ENCODE measurements at regions not wholly inside any gene's neighbourhood (a gene's known extent, or its start where the extent isn't known, plus 50 kb on each side); places are given as distances from the start of the nearest gene placed in this dataset.
"Not testable (repeated sequence)": the region's sequence is repeated elsewhere in the genome, so short reads cannot be mapped to it uniquely, and the experiment has no call there.

DNA sequence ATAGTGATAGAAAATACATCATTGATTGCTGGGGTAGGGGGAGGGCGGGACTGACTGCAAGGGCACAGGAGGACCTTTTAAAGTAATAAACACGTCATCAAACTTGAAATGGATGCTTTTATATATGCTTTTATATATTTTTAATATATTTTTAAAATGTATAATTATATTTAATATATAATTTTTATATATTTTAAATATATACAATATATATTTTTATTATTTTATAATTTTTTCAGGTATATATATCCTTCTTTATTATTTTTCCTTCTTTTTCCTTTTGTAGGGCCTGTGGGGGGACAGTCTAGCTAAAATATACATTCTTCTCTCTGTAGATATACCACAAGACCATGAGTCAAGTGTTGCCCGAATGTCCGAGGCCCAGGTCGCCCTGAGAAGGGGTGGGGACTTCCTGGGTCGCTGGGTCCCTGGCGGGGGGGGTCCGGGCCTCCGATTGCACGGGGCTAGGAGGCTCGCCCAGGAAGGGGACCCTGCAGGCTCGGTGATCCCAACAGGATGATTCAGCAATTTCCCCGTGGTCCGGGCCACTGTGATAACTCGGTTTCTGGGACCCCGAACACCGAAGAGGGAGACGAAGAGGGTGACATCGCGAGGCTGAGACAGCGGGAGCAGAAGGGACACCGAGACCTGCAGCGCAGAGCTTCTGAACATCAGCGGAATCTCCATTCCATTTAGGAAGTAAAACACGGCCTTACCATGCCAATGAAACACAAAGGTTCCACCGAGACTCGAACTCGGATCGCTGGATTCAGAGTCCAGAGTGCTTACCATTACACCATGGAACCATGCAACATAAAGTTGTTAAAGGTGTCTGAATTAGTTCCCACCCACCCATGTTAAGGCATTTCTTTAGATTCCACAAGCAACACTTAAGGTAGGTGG, 112.5 kb upstream of the NBPF11 start:
- peaks cover 0 to 20% (median 4%) of the 10 kb centered on the region in 4 donors for H3K27me3 ChIP-seq
- peak overlapping the region in 1 of 4 donors; percentile 64 for H3K27ac ChIP-seq (replicated peaks in 1 of 4)
- no peak for DNase-seq (ENCODE audit: extremely low spot score)
- intact Hi-C loops (cut with DNase I): no loop called here
- TF ChIP-seq, protein P1, sequence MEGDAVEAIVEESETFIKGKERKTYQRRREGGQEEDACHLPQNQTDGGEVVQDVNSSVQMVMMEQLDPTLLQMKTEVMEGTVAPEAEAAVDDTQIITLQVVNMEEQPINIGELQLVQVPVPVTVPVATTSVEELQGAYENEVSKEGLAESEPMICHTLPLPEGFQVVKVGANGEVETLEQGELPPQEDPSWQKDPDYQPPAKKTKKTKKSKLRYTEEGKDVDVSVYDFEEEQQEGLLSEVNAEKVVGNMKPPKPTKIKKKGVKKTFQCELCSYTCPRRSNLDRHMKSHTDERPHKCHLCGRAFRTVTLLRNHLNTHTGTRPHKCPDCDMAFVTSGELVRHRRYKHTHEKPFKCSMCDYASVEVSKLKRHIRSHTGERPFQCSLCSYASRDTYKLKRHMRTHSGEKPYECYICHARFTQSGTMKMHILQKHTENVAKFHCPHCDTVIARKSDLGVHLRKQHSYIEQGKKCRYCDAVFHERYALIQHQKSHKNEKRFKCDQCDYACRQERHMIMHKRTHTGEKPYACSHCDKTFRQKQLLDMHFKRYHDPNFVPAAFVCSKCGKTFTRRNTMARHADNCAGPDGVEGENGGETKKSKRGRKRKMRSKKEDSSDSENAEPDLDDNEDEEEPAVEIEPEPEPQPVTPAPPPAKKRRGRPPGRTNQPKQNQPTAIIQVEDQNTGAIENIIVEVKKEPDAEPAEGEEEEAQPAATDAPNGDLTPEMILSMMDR (IDR thresholded peaks at IDR 0.05): no peak
- no peak for TF ChIP-seq EP300 (IDR thresholded peaks at IDR 0.05)
- TF ChIP-seq POLR2A (IDR thresholded peaks at IDR 0.05; ENCODE audit: low read depth): no peak
- no peak for TF ChIP-seq POLR2AphosphoS5 (IDR thresholded peaks at IDR 0.05)
- H3K4me1 ChIP-seq: peaks cover 0 to 16% (median 15%) of the 10 kb centered on the region in 4 donors
- H3K4me3 ChIP-seq: peak overlapping the region in 2 of 4 donors; percentile 54
- no peaks in the 10 kb centered on the region for H3K36me3 ChIP-seq
- H3K9me3 ChIP-seq: no peaks in the 10 kb centered on the region
- WGBS: 44% methylated on average over 10 of the region's 29 CpGs

DNA sequence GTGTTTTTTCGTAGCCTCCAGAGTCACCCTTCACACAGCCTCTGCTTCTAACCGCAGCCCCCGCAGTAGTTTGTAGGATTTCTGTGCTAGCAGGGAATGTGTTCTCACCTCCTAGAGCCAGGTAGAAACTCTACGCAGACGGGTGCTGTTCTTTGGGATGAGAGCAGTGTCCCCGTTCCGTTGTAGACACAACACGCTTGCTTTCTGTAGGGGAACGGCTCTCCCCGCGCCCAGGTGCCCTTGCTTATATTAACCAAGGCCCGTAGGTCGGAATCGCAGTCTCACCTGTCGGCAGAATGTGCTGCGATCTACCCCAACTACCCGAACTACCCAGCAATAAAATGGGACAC, 111.8 kb upstream of the NBPF11 start:
- TF ChIP-seq POLR2A (IDR thresholded peaks at IDR 0.05; ENCODE audit: low read depth): no peak
- TF ChIP-seq, protein P1 (IDR thresholded peaks at IDR 0.05): no peak
- WGBS: 5% methylated on average over 11 of the region's 17 CpGs
- no peaks in the 10 kb centered on the region for H3K36me3 ChIP-seq
- H3K4me3 ChIP-seq: peak overlapping the region; percentile 54 to 69 (median 55)
- H3K9me3 ChIP-seq: no peaks in the 10 kb centered on the region
- DNase-seq (ENCODE audit: extremely low spot score): no peak
- peaks cover 0 to 24% (median 4%) of the 10 kb centered on the region in 4 donors for H3K27me3 ChIP-seq
- H3K4me1 ChIP-seq: peaks cover 0 to 16% (median 15%) of the 10 kb centered on the region in 4 donors
- H3K27ac ChIP-seq (replicated peaks in 1 of 4): peak overlapping the region in 1 of 4 donors; percentile 64
- intact Hi-C loops (cut with DNase I): no loop called here

- DNase-seq (ENCODE audit: extremely low spot score): peak; percentile 92
- intact Hi-C loops (cut with DNase I): no loop called here
- WGBS: 1% methylated on average over 43 of the region's 43 CpGs
- H3K9me3 ChIP-seq: no peaks in the 10 kb centered on the region
- peaks cover 0 to 16% (median 15%) of the 10 kb centered on the region in 4 donors for H3K4me1 ChIP-seq
- peak overlapping the region in 3 of 4 donors; percentile 9 to 64 (median 51) for H3K27ac ChIP-seq (replicated peaks in 1 of 4)
- peak overlapping the region; percentile 54 to 69 (median 55) for H3K4me3 ChIP-seq
- H3K27me3 ChIP-seq: peaks cover 0 to 24% (median 4%) of the 10 kb centered on the region in 4 donors
- no peaks in the 10 kb centered on the region for H3K36me3 ChIP-seq
- TF ChIP-seq EP300 (IDR thresholded peaks at IDR 0.05): no peak
- peak; percentile 31 to 82 for TF ChIP-seq POLR2AphosphoS5 (IDR thresholded peaks at IDR 0.05)
- TF ChIP-seq POLR2A (IDR thresholded peaks at IDR 0.05; ENCODE audit: low read depth): peak; percentile 21
These were observed 111.2 kb upstream of the NBPF11 start for GRCh38 chr1:148263128-148263905.

GRCh38 chr1:148261684-148262083, 109.6 kb upstream of the NBPF11 start:
- H3K9me3 ChIP-seq; DNase-seq (ENCODE audit: extremely low spot score); intact Hi-C loops (cut with DNase I); H3K36me3 ChIP-seq; H3K4me3 ChIP-seq; H3K27ac ChIP-seq (replicated peaks in 1 of 4): not testable (repeated sequence)
- peaks cover 0 to 16% (median 15%) of the 10 kb centered on the region in 4 donors for H3K4me1 ChIP-seq
- 81% methylated on average over 3 of the region's 3 CpGs for WGBS
- H3K27me3 ChIP-seq: peaks cover 0 to 24% (median 4%) of the 10 kb centered on the region in 4 donors

DNA sequence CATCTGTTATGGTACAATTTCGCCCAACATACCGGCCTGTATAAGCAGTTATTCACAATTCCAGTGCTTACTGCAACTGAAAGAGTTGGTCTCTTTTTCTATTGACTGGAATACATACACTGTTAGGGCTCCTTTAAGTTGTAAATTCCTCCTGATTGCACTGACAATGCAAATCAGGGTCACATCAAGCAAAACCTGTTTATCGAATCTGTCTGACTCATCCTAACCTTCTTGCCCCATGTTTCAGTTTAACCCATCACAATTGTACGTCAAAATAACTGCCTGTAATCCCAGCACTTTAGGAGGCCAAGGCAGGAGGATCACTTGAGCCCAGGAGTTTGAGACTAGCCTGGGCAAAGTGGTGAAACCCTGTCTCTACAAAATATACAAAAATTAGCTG, 105.8 kb upstream of the NBPF11 start:
- H3K27ac ChIP-seq (replicated peaks in 1 of 4); H3K36me3 ChIP-seq; H3K9me3 ChIP-seq; DNase-seq (ENCODE audit: extremely low spot score); H3K4me3 ChIP-seq; intact Hi-C loops (cut with DNase I); H3K4me1 ChIP-seq: not testable (repeated sequence)
- WGBS: 85% methylated on average over 4 of the region's 4 CpGs
- H3K27me3 ChIP-seq: peaks cover 0 to 29% (median 0%) of the 10 kb centered on the region in 4 donors

Data from esophagus muscularis mucosa (tissue), 4 donors.